ENCODE measurements at regions not wholly inside any gene's neighbourhood (a gene's known extent, or its start where the extent isn't known, plus 50 kb on each side); places are given as distances from the start of the nearest gene placed in this dataset.
"Not testable (repeated sequence)": the region's sequence is repeated elsewhere in the genome, so short reads cannot be mapped to it uniquely, and the experiment has no call there.

- H3K4me1 ChIP-seq (ENCODE audit: control insufficient read depth, extremely low read depth, insufficient read depth, low read length): no peaks in the 10 kb centered on the region
- BruUV-seq (replicated peaks): no TSS peak
- no peaks in the 10 kb centered on the region for H3K36me3 ChIP-seq (ENCODE audit: control insufficient read depth in 2 of 2, extremely low read depth in 1 of 2, insufficient read depth in 2 of 2, low read length in 2 of 2)
- intact Hi-C loops (cut with micrococcal nuclease) (no loop called here), dilution Hi-C loops (cut with MboI; ENCODE audit: extremely low pct_ligation_motif_present, low sequenced_read_pairs) (no loop called here)
- TF ChIP-seq JUN (IDR thresholded peaks at IDR 0.05; ENCODE audit: borderline replicate concordance, insufficient read depth, insufficient read length, low read depth) (no peak), GATA2 (IDR thresholded peaks at IDR 0.05; ENCODE audit: insufficient read depth, insufficient read length, low read depth, low read length) (no peak), MAX (IDR thresholded peaks at IDR 0.05; ENCODE audit: insufficient read depth, insufficient read length) (no peak), POLR2A (IDR thresholded peaks at IDR 0.05; ENCODE audit: low read depth, low read length) (no peak), EZH2 (IDR thresholded peaks at IDR 0.05; ENCODE audit: borderline replicate concordance, low read depth, low read length, severe bottlenecking) (no peak), MYC (IDR thresholded peaks at IDR 0.05; ENCODE audit: low read depth, low read length) (no peak), POLR2AphosphoS5 (IDR thresholded peaks at IDR 0.05; ENCODE audit: insufficient read depth, low read depth, low read length) (no peak), CTCF (IDR thresholded peaks at IDR 0.05; ENCODE audit: extremely low read depth in 1 of 2, insufficient read depth in 1 of 2, low read depth in 1 of 2, low read length in 2 of 2) (no peak), FOS (IDR thresholded peaks at IDR 0.05; ENCODE audit: borderline replicate concordance, insufficient read depth, low read length) (no peak)
- H2AFZ ChIP-seq (ENCODE audit: low read depth, low read length): no peak overlapping the region
- CTCF ChIA-PET: interaction anchor here (0.7 kb wide), 1 partner anchor 186 kb away, joined by 4 read pairs; no protein-coding TSS in a partner anchor
- no peaks in the 10 kb centered on the region for H3K9me1 ChIP-seq (replicated peaks; ENCODE audit: control insufficient read depth, extremely low read depth, insufficient read depth, low read length)
- DNase-seq (ENCODE audit: low read depth, low spot score): no peak
- H3K9me3 ChIP-seq (replicated peaks; ENCODE audit: control insufficient read depth, insufficient read depth, low read length): no peaks in the 10 kb centered on the region
- no peaks in the 10 kb centered on the region for H4K20me1 ChIP-seq (replicated peaks; ENCODE audit: control insufficient read depth, extremely low read depth, insufficient read depth, low read length)
- H3K79me2 ChIP-seq (ENCODE audit: control insufficient read depth, insufficient read depth, low read length): no peaks in the 10 kb centered on the region
- H3K4me2 ChIP-seq (ENCODE audit: insufficient read depth, low read length): no peak overlapping the region
- FAIRE-seq: no peak
- POLR2A ChIA-PET: no interaction called here
- H3K27ac ChIP-seq (ENCODE audit: insufficient read depth, low read depth, low read length): no peak overlapping the region
- no peak overlapping the region for H3K4me3 ChIP-seq (replicated peaks in 1 of 3; ENCODE audit: insufficient read depth in 1 of 3, low read depth in 1 of 3, low read length in 3 of 3)
- H3K27me3 ChIP-seq (ENCODE audit: control insufficient read depth in 2 of 2, insufficient read depth in 2 of 2, low read length in 2 of 2): no peaks in the 10 kb centered on the region
- no peak overlapping the region for H3K9ac ChIP-seq (replicated peaks; ENCODE audit: extremely low read depth, insufficient read depth, low read length)
Observed at GRCh38 chrX:19225909-19226308, 103.6 kb upstream of the ADGRG2 start.

- FAIRE-seq; H3K27ac ChIP-seq (ENCODE audit: insufficient read depth, low read depth, low read length); dilution Hi-C loops (cut with MboI; ENCODE audit: extremely low pct_ligation_motif_present, low sequenced_read_pairs); CTCF ChIA-PET; H3K9me1 ChIP-seq (replicated peaks; ENCODE audit: control insufficient read depth, extremely low read depth, insufficient read depth, low read length); H3K79me2 ChIP-seq (ENCODE audit: control insufficient read depth, insufficient read depth, low read length); H4K20me1 ChIP-seq (replicated peaks; ENCODE audit: control insufficient read depth, extremely low read depth, insufficient read depth, low read length); intact Hi-C loops (cut with micrococcal nuclease); H3K9ac ChIP-seq (replicated peaks; ENCODE audit: extremely low read depth, insufficient read depth, low read length); H3K4me1 ChIP-seq (ENCODE audit: control insufficient read depth, extremely low read depth, insufficient read depth, low read length); H3K4me3 ChIP-seq (replicated peaks in 1 of 3; ENCODE audit: insufficient read depth in 1 of 3, low read depth in 1 of 3, low read length in 3 of 3); H2AFZ ChIP-seq (ENCODE audit: low read depth, low read length); H3K4me2 ChIP-seq (ENCODE audit: insufficient read depth, low read length); POLR2A ChIA-PET; H3K9me3 ChIP-seq (replicated peaks; ENCODE audit: control insufficient read depth, insufficient read depth, low read length); BruUV-seq (replicated peaks); DNase-seq (ENCODE audit: low read depth, low spot score); H3K27me3 ChIP-seq (ENCODE audit: control insufficient read depth in 2 of 2, insufficient read depth in 2 of 2, low read length in 2 of 2); H3K36me3 ChIP-seq (ENCODE audit: control insufficient read depth in 2 of 2, extremely low read depth in 1 of 2, insufficient read depth in 2 of 2, low read length in 2 of 2): not testable (repeated sequence)
Observed at GRCh38 chrX:19229896-19230295, 107.6 kb upstream of the ADGRG2 start.
